GM21526 (cell line): ENCODE measurements at regions not wholly inside any gene's neighbourhood (a gene's known extent, or its start where the extent isn't known, plus 50 kb on each side); places are given as distances from the start of the nearest gene placed in this dataset.
"Not testable (repeated sequence)": the region's sequence is repeated elsewhere in the genome, so short reads cannot be mapped to it uniquely, and the experiment has no call there.

Source experiments
- ATAC-seq: cut with Tn5 transposase; IDR thresholded peaks from one replicate; pipeline ENCODE4 v1.9.1; 2021; ENCODE audit warnings: moderate library complexity; ENCODE audit not compliant: unreplicated experiment, low FRiP score

DNA sequence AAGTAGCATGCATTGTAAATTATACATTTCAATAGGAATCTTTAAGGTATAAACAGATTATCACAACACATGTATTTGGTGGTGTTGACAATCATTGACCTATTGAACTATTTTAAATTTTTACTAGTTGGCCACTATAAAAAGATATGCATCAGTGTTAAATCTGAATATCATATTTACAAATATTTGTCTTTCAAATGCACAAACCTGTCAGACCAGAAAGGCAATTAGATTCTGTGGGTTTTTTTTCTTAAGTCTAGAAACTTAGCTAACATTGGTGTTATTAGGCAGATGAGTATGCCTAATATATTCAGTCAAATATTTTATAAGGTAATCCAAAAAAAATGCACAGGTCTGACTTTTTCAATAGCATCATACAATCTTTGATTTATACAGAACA, 241.4 kb upstream of the DGKB start:
- ATAC-seq: no peak

- no peak for ATAC-seq
These were observed 240.6 kb upstream of the DGKB start for GRCh38 chr7:15143121-15143520.

GRCh38 chr7:15140431-15140830, 237.9 kb upstream of the DGKB start:
- ATAC-seq: no peak

DNA sequence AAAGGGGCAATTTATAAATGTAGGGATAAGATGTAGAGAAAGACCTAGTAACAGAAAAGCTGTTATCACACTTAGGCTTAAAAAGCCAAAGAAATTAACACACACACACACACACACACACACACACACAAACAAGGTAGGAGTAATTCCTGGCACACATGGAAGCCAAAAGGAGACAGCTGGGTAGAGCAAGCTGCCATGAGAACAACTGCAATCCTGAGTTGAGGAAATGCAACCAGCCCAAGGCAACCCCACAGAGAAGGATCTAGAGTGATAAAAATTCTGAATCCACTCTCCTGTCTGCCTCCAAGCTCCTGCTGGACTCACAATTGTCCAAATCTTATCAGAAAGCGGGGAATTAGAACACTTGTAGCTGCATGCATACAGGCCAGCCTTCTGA, 229.1 kb upstream of the DGKB start:
- ATAC-seq: no peak

- no peak for ATAC-seq
These were observed 228.4 kb upstream of the DGKB start for GRCh38 chr7:15130666-15131541.

DNA sequence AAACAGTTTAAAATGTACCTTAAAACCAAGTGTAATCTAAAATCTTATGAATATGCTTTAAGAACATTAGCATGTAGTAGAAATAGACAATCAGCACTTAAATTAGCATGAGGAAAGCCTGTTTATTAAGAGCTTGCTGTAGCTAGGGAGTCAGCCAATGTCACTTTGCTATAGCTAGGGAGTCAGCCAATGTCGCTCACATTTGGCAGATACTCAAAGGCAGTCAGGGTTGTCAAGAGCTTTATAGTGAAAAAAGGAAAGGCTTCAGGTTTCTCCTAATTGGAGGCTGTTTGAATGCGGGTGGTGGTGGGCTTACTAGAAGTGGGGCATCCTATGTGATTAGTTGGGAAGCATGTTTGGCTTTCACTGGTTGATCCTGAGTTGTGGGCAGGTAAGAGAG, 226.2 kb upstream of the DGKB start:
- no peak for ATAC-seq

GRCh38 chr7:15126653-15127052, 224.1 kb upstream of the DGKB start:
- not testable (repeated sequence) for ATAC-seq

DNA sequence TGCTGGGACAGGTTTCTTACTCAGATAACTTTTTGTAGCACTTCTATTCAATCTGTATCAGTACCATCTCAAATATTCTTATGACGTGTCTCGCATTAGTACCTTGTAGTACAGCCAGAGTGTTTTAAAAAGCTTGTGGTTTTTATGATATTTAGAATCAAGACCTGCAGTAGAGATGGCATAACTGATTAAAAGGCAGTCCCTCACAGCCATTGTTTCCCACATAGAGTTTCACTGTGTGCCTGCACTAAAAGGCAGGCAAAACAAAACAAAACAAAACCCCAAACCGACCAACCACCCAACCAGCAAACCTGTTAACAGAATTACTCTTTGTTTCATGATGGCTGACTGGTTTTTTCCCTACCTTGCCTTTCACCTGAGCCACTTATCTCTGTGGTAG, 221.3 kb upstream of the DGKB start:
- ATAC-seq: no peak

- no peak for ATAC-seq
These were observed 211.2 kb upstream of the DGKB start for GRCh38 chr7:15113752-15114151.

GRCh38 chr7:15105711-15106110, 203.2 kb upstream of the DGKB start:
- no peak for ATAC-seq

DNA sequence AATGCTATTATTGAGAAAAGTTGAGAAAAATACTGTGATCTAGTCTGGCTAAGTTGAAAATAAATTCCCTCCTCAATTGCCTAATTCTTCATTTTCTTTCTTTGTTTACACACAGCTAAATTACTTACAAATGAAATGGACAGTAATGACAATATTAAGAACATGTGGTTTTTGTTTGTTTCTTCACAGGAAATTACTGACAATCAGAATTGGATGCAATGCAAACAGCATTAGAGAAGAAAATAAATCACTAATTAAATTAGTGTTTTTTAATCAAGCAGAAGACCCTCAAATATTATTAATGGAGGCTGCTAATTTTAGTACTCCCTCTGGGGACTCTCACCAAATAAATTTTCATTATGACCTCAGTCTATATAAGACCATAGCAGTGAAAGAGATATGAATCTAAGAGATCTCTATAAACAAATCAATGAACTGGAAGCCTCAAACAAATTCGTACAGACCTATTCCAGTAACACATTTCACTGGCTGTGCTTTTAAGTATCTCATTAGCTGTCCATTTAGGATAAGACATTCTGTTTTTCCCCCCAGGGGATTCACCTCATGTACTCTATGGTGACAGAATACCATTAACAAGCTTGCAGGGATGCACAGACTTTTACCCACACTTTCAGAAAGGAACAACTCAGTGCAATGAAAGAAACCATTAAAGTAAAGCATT, 202.0 kb upstream of the DGKB start:
- ATAC-seq: no peak

DNA sequence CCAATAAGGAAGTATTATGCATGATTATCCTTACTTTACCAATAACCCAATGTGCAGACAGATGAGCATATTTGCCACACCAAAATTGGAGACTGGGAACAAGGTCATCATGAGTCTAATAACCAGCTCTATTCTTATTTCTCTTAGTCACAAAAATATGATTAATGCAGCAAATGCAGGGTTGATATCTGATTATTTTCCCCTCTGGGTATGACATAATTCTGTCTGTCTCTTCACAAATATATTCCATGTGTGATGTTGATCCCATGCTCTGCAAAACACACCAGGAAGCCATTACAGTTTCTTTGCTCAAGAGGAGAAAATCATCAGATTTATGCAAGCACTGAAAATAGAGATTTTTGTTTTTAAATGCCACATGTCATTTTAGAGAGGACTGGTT, 196.5 kb upstream of the DGKB start:
- no peak for ATAC-seq

GRCh38 chr7:15096853-15097252, 194.3 kb upstream of the DGKB start:
- no peak for ATAC-seq

- no peak for ATAC-seq
These were observed 192.4 kb upstream of the DGKB start for GRCh38 chr7:15094989-15095388.

DNA sequence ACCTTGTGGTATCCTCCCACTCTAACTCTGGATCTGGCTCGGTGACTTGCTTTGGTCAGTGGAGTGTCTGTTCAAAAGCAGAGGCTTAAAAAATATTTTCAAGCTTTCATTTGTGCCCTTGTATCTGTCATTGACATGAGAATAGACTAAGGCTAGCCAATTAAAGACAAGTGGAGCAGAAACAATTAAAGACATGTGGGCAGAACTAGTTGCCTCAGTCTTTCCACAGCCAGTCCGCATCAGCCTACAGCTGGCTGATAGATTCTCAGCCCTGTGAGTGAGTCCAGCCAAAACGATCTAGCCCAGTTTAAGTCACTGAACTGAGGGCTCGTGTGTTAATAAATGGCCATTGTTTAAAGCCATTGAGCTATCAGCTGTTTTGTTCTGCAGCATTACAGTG, 185.2 kb upstream of the DGKB start:
- ATAC-seq: no peak

DNA sequence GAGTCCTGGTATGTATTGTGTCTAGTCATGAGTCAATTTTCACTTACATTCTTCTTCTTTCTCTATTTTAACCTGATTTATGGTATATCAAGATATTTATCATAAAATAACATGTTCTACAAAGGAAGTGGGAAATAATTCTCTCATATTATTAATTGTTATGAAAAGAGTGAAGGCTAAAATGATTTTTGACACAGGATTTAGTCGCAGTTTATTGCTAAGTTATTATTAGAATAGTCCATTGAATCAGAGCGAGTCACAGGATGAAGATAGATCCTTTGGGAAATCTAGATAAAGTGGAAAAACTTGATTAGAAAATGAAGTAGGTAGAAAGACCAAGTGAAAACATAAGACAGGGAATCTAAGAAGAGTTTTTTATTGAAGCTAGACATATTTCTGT, 184.3 kb upstream of the DGKB start:
- no peak for ATAC-seq

- ATAC-seq: no peak
These were observed 183.6 kb upstream of the DGKB start for GRCh38 chr7:15086131-15086611.

DNA sequence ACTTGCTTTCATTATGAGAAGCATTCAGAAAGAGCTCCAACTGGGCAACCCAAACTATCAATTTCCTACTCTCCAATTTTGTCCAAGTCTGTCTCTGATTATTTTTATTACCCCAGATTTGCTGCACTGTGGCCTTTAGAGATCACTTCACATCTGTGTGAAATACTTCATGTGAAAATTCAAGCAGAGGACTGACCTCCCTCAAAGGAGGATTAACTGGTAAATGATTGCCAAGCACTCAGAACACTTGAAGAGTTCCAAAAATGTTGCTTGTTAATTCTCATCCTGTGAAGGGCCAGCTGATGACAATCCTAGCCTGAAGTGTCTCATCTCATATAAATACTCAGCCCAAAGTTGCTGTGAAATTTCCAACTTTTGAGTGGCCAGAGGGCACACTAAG, 182.8 kb upstream of the DGKB start:
- no peak for ATAC-seq

- ATAC-seq: no peak
These were observed 181.8 kb upstream of the DGKB start for GRCh38 chr7:15084368-15084767.

- no peak for ATAC-seq
These were observed 179.3 kb upstream of the DGKB start for GRCh38 chr7:15081891-15082290.

- no peak for ATAC-seq
These were observed 170.8 kb upstream of the DGKB start for GRCh38 chr7:15073301-15073700.

DNA sequence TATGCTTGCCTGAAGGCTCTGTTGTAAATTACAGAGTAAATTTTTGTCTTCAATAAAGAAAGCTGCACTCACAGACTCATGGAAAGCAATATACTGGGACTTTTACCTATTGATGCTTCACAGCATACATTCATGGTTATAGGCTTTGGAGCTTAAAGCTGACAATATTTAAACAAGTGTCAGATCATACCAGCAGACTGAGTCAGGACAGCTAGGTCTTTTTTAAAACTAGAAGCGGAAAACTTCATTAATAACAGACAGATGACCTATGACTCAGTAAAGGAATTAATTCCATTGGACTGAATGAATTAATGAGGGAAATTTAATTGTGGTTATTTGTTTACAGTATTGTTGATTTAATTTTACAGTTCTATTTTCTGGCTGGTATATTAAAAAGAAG, 165.8 kb upstream of the DGKB start:
- no peak for ATAC-seq
